ENCODE measurements at regions not wholly inside any gene's neighbourhood (a gene's known extent, or its start where the extent isn't known, plus 50 kb on each side); places are given as distances from the start of the nearest gene placed in this dataset.

DNA sequence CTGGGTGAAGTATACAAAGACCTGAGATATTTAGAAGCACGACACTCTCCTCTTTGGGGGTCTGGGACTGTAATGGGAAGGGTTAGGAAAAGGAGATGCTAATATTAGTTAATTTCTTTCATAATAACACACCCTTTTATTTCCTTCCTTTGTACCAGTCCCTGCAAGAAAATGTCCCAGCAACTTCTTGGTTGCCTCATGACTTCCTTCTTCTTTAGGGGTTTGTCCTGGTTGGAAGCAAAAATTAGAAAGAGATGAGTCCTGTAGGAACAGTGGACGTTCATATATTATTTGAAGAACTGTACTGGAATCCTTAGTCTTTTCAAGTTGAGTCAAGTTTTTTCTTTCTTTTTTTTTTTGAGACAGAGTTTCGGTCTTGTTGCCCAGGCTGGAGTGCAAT is 227.8 kb upstream of the TBL1XR1 start:
- TF ChIP-seq, protein P1, sequence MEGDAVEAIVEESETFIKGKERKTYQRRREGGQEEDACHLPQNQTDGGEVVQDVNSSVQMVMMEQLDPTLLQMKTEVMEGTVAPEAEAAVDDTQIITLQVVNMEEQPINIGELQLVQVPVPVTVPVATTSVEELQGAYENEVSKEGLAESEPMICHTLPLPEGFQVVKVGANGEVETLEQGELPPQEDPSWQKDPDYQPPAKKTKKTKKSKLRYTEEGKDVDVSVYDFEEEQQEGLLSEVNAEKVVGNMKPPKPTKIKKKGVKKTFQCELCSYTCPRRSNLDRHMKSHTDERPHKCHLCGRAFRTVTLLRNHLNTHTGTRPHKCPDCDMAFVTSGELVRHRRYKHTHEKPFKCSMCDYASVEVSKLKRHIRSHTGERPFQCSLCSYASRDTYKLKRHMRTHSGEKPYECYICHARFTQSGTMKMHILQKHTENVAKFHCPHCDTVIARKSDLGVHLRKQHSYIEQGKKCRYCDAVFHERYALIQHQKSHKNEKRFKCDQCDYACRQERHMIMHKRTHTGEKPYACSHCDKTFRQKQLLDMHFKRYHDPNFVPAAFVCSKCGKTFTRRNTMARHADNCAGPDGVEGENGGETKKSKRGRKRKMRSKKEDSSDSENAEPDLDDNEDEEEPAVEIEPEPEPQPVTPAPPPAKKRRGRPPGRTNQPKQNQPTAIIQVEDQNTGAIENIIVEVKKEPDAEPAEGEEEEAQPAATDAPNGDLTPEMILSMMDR (IDR thresholded peaks at IDR 0.05), result no peak
- no peak for TF ChIP-seq POLR2A (IDR thresholded peaks at IDR 0.05)

Data from adrenal gland (tissue), 5 donors.